Thymus (tissue), 11 donors: ENCODE measurements at regions not wholly inside any gene's neighbourhood (a gene's known extent, or its start where the extent isn't known, plus 50 kb on each side); places are given as distances from the start of the nearest gene placed in this dataset.

Source experiments
- DNase-seq, 9 donors: peaks; one replicate each; pipeline ENCODE4 v3.0.0-alpha.2; 2013; ENCODE audit warnings: low spot score in 9 of 9, low read depth in 6 of 9, missing footprints in 1 of 9
- H3K27ac ChIP-seq, 2 donors: one replicate each; pipeline ENCODE4 v1.5.1; 2013; ENCODE audit warnings: control low read depth in 1 of 2, low read depth in 1 of 2, low read length in 1 of 2, mild to moderate bottlenecking in 1 of 2, moderate library complexity in 1 of 2
- H3K27me3 ChIP-seq, 2 donors: one replicate each; pipeline ENCODE4 v1.5.1; 2013; ENCODE audit warnings: low read length in 1 of 2; ENCODE audit not compliant: control insufficient read depth in 2 of 2, insufficient read depth in 1 of 2
- H3K36me3 ChIP-seq, 2 donors: one replicate each; pipeline ENCODE4 v1.5.1; 2013; ENCODE audit warnings: low read length in 1 of 2, mild to moderate bottlenecking in 1 of 2, moderate library complexity in 1 of 2; ENCODE audit not compliant: control insufficient read depth in 2 of 2, insufficient read depth in 2 of 2
- H3K4me1 ChIP-seq, 2 donors: one replicate each; pipeline ENCODE4 v1.5.1; 2013; ENCODE audit warnings: low read length in 2 of 2; ENCODE audit not compliant: control insufficient read depth in 2 of 2, insufficient read depth in 2 of 2
- H3K4me3 ChIP-seq, 2 donors: one replicate each; pipeline ENCODE4 v1.5.1; 2013; ENCODE audit warnings: low read length in 2 of 2, control low read depth in 1 of 2, mild to moderate bottlenecking in 1 of 2
- H3K9me3 ChIP-seq, 2 donors: one replicate each; pipeline ENCODE4 v1.5.1; 2013; ENCODE audit warnings: low read length in 1 of 2, mild to moderate bottlenecking in 1 of 2; ENCODE audit not compliant: control insufficient read depth in 2 of 2, insufficient read depth in 1 of 2
- WGBS: extraction: QIAGEN DNeasy Blood & Tissue Kit; methylation state at CpG from one replicate; pipeline ENCODE4 v1.1.7; 2013; 5-methylcytosine and 5-hydroxymethylcytosine counted together
- donor health status: healthy.

- peaks cover 62 to 83% of the 10 kb centered on the region in 2 donors for H3K4me1 ChIP-seq
- 52% methylated on average over 4 of the region's 4 CpGs for WGBS
- peak overlapping the region; percentile 20 to 25 for H3K4me3 ChIP-seq
- H3K36me3 ChIP-seq, result no peaks in the 10 kb centered on the region
- DNase-seq, result no peak
- peaks cover 0 to 7% of the 10 kb centered on the region in 2 donors for H3K27me3 ChIP-seq
- H3K27ac ChIP-seq, result peak overlapping the region; percentile 83 to 87
- H3K9me3 ChIP-seq, result peaks cover 0 to 18% of the 10 kb centered on the region in 2 donors
Measured at GRCh38 chr17:77882040-77882439, 76.5 kb upstream of the TNRC6C start.

DNA sequence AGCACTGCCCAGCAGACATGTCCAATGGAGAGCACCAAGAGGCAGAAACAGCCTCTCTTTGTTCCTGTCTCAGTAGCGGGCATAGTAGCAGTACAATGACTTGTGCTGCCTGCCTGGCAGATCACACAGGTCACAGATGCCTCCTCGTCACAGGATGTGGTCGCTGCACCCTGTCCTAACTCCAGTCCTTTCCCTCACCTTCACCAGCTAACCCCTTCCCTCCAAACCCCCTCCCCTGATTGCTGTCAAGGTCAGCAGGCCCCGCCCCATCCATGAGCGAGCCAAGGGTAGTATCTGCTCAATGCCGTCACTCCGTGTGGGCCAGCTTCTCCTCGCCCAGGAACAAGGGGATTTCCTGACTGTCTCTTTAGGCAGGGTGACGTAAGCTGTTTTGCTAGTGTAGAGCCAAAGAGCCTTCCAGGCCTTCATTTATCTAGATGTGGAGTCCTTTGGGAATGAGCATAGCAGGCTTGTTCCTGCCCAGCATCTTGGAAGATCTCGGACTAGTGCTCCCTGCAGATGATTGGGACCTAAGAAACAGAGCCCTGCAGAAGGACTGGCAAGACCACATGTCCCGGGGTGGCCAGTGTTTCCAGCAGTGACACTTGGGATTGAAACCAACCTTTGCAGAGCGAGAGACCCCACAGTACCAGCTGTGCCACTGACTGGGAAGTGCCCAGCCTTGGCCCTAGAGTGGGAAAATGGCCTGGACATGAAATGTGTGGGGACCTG, 75.9 kb upstream of the TNRC6C start:
- 29% methylated on average over 12 of the region's 12 CpGs for WGBS

DNA sequence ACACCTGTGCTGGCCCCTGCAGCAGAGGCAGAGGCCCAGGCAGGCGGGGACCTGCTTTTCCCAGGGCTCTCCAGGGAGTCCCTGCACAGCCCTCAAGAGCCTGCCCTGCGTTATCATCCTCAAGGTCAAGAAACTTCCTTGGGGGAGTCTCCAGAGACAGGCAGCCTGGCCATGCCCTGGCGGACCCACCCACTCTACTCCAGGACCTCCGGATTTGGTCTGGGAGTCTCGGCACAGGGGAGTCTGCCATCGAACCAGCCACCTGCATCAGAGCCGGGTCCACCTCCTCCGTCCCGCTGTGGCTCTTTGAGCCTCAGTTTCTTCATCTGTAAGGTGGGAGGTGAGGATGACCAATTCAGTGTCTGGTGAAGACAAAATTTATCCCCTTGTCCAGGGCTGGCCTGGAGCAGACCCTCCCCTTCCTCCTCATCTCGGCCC, 75.3 kb upstream of the TNRC6C start:
- H3K4me3 ChIP-seq, result no peak overlapping the region
- peaks cover 0 to 13% of the 10 kb centered on the region in 2 donors for H3K27me3 ChIP-seq
- H3K27ac ChIP-seq, result peak overlapping the region; percentile 83 to 87
- peaks cover 62 to 84% of the 10 kb centered on the region in 2 donors for H3K4me1 ChIP-seq
- no peaks in the 10 kb centered on the region for H3K36me3 ChIP-seq
- WGBS, result 97% methylated on average over 10 of the region's 10 CpGs
- H3K9me3 ChIP-seq, result peaks cover 0 to 18% of the 10 kb centered on the region in 2 donors
- no peak for DNase-seq

More for the DNA sequence above, 75.9 kb upstream of the TNRC6C start:
- peaks cover 0 to 18% of the 10 kb centered on the region in 2 donors for H3K9me3 ChIP-seq
- H3K4me1 ChIP-seq, result peaks cover 62 to 83% of the 10 kb centered on the region in 2 donors
- H3K27ac ChIP-seq, result peak overlapping the region; percentile 83 to 87
- H3K4me3 ChIP-seq, result peak overlapping the region in 1 of 2 donors; percentile 25
- H3K27me3 ChIP-seq, result peaks cover 0 to 12% of the 10 kb centered on the region in 2 donors
- peak in 6 of 9 donors; percentile 61 to 89 (median 74) for DNase-seq
- no peaks in the 10 kb centered on the region for H3K36me3 ChIP-seq

DNA sequence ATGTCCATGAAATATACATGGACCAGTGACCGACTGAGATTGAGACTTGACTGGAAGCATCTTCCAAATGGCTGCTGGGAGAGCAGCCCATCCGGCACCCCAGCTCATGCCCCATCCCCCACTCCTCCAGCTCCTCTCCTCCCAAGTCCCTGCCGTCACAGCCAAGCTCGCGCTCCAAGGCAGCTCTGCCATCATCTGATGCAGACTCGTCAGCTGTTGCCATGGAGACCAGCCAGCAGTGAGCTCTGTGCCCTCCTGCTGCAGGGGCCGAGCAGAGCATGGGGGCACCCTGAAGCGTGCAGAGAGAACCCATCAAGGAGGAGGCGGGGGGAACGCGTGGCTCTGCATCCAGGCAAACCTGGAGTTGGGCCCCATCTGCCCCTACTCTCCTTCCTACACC, 74.5 kb upstream of the TNRC6C start:
- 50% methylated on average over 11 of the region's 11 CpGs for WGBS
- no peak overlapping the region for H3K4me3 ChIP-seq
- peaks cover 68 to 89% of the 10 kb centered on the region in 2 donors for H3K4me1 ChIP-seq
- H3K27me3 ChIP-seq, result peaks cover 0 to 13% of the 10 kb centered on the region in 2 donors
- peak in 6 of 9 donors; percentile 55 to 89 (median 80) for DNase-seq
- peaks cover 0 to 18% of the 10 kb centered on the region in 2 donors for H3K9me3 ChIP-seq
- H3K36me3 ChIP-seq, result no peaks in the 10 kb centered on the region
- H3K27ac ChIP-seq, result peak overlapping the region in 1 of 2 donors; percentile 44

GRCh38 chr17:77884967-77885641, 73.4 kb upstream of the TNRC6C start:
- no peak overlapping the region for H3K4me3 ChIP-seq
- H3K36me3 ChIP-seq, result no peaks in the 10 kb centered on the region
- peaks cover 62 to 87% of the 10 kb centered on the region in 2 donors for H3K4me1 ChIP-seq
- peaks cover 0 to 12% of the 10 kb centered on the region in 2 donors for H3K9me3 ChIP-seq
- peaks cover 0 to 13% of the 10 kb centered on the region in 2 donors for H3K27me3 ChIP-seq
- DNase-seq, result no peak
- H3K27ac ChIP-seq, result peak overlapping the region in 1 of 2 donors; percentile 44
- WGBS, result 63% methylated on average over 4 of the region's 4 CpGs

DNA sequence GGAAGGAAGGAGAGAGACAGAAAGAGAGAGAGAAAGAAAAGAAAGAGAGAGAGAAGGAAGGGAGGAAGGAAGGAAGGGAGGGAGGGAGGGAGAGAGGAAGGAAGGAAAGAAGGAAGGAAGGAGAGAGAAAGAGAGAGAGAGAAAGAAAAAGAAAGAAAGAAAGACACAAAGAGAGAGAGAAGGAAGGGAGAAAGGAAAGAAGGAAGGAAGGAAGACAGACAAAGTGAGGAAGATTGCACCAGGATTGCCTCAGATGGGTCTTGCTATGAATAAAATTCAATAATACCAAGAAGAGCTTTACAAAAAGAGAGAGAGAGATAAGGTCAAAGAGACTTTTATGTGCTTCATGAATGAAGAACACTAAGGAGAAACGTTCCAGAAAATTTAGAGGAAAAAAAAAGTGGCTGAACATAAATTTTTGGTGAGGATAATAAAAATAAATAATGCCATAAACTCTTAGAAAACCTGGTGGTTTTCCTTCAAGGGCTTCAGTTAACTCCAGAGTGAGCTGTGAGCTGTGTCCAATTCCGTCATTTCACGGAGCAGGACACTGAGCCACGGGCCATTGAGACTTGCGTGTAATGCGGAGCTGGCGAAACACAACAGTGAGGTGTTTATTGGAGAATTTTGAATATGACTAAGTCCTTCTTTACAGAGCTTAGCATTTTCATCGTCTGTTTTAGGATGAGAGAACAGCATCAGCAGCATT, 72.7 kb upstream of the TNRC6C start:
- no peak overlapping the region for H3K27ac ChIP-seq
- H3K4me3 ChIP-seq, result no peak overlapping the region
- DNase-seq, result no peak
- H3K9me3 ChIP-seq, result peaks cover 0 to 12% of the 10 kb centered on the region in 2 donors
- H3K27me3 ChIP-seq, result peaks cover 0 to 13% of the 10 kb centered on the region in 2 donors
- 93% methylated on average over 8 of the region's 8 CpGs for WGBS
- H3K4me1 ChIP-seq, result peaks cover 55 to 87% of the 10 kb centered on the region in 2 donors
- no peaks in the 10 kb centered on the region for H3K36me3 ChIP-seq

GRCh38 chr17:77886387-77886728, 72.1 kb upstream of the TNRC6C start:
- Histone ChIP-seq H3K9me3 (peaks cover 0 to 12% of the 10 kb centered on the region in 2 donors), H3K4me1 (peaks cover 50 to 87% of the 10 kb centered on the region in 2 donors), H3K27ac (no peak overlapping the region), H3K27me3 (peaks cover 0 to 13% of the 10 kb centered on the region in 2 donors), H3K4me3 (no peak overlapping the region), H3K36me3 (no peaks in the 10 kb centered on the region)
- WGBS, result 86% methylated on average over 13 of the region's 13 CpGs
- DNase-seq, result no peak

GRCh38 chr17:77887110-77887463, 71.4 kb upstream of the TNRC6C start:
- peak overlapping the region in 1 of 2 donors; percentile 63 for H3K27ac ChIP-seq
- H3K4me3 ChIP-seq, result no peak overlapping the region
- H3K36me3 ChIP-seq, result no peaks in the 10 kb centered on the region
- H3K27me3 ChIP-seq, result peaks cover 0 to 13% of the 10 kb centered on the region in 2 donors
- no peak for DNase-seq
- H3K4me1 ChIP-seq, result peaks cover 45 to 87% of the 10 kb centered on the region in 2 donors
- 78% methylated on average over 4 of the region's 4 CpGs for WGBS
- peaks cover 0 to 10% of the 10 kb centered on the region in 2 donors for H3K9me3 ChIP-seq
